IPS DF 6.9 (cell line): ENCODE measurements at regions not wholly inside any gene's neighbourhood (a gene's known extent, or its start where the extent isn't known, plus 50 kb on each side); places are given as distances from the start of the nearest gene placed in this dataset.
"Not testable (repeated sequence)": the region's sequence is repeated elsewhere in the genome, so short reads cannot be mapped to it uniquely, and the experiment has no call there.

Source experiments
- DNase-seq: peaks from one replicate; pipeline ENCODE4 v3.0.0-alpha.2; 2013; ENCODE audit warnings: low read depth, low spot score
- H3K27ac ChIP-seq: one replicate; pipeline ENCODE4 v1.5.1; 2013; ENCODE audit warnings: low read length, control low read depth
- H3K27me3 ChIP-seq: 2 replicates; pipeline ENCODE4 v1.6.1; 2013; ENCODE audit warnings: mild to moderate bottlenecking, low read length; ENCODE audit not compliant: control insufficient read depth, insufficient read depth
- H3K36me3 ChIP-seq: 2 replicates; pipeline ENCODE4 v1.6.1; 2013; ENCODE audit warnings: low read length; ENCODE audit not compliant: control insufficient read depth, insufficient read depth
- H3K4me1 ChIP-seq: 2 replicates; pipeline ENCODE4 v1.6.1; 2013; ENCODE audit warnings: low read length; ENCODE audit not compliant: control insufficient read depth, insufficient read depth
- H3K4me3 ChIP-seq: 2 replicates; pipeline ENCODE4 v1.5.1; 2013; ENCODE audit warnings: mild to moderate bottlenecking, low read length
- H3K9me3 ChIP-seq: 2 replicates; pipeline ENCODE4 v1.6.1; 2013; ENCODE audit warnings: low read length, inconsistent platforms; ENCODE audit not compliant: control insufficient read depth, insufficient read depth
- WGBS: extraction: QIAGEN DNeasy Blood & Tissue Kit; methylation state at CpG from one replicate; pipeline ENCODE4 v1.1.7; 2013; ENCODE audit warnings: mixed read lengths, missing lambda C conversion rate; ENCODE audit not compliant: insufficient read length, insufficient coverage; 5-methylcytosine and 5-hydroxymethylcytosine counted together

- no peak for DNase-seq
- Histone ChIP-seq H3K4me1 (no peaks in the 10 kb centered on the region), H3K4me3 (no peak overlapping the region), H3K27ac (no peak overlapping the region), H3K9me3 (no peaks in the 10 kb centered on the region), H3K36me3 (no peaks in the 10 kb centered on the region), H3K27me3 (no peaks in the 10 kb centered on the region)
- WGBS: no CpG with 5 or more reads among the region's 2 CpGs
Observed at GRCh38 chr3:10641760-10642159, 136.4 kb upstream of the ATP2B2 start.

- WGBS: no CpG with 5 or more reads among the region's 4 CpGs
- H3K4me3 ChIP-seq: no peak overlapping the region
Observed at GRCh38 chr3:10644189-10644588, 138.8 kb upstream of the ATP2B2 start.

DNA sequence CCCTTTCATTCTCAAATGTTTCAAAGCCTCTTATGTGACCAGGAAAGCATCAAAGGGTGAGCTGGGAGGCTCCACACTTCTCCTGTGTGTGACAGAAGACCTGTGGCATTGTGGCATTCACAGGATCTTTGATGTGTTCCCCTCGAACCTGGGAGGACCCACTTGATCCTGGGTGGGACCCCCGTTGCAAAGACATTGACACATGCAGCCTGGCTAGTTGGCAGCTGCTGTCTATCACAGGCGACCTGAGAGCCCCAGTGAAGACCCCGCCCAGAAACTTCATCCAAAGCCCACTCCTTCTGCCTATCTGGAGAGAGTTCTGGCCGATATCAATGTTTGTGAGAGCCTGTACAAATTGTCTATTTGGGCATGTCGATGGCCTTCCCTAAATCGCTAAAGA, 140.4 kb upstream of the ATP2B2 start:
- no peak for DNase-seq
- H3K9me3 ChIP-seq: no peaks in the 10 kb centered on the region
- no peaks in the 10 kb centered on the region for H3K4me1 ChIP-seq
- H3K36me3 ChIP-seq: no peaks in the 10 kb centered on the region
- H3K4me3 ChIP-seq: no peak overlapping the region
- no CpG with 5 or more reads among the region's 7 CpGs for WGBS
- no peak overlapping the region for H3K27ac ChIP-seq
- H3K27me3 ChIP-seq: no peaks in the 10 kb centered on the region

More at GRCh38 chr3:10644189-10644588, 138.8 kb upstream of the ATP2B2 start:
- DNase-seq: no peak
- Histone ChIP-seq H3K9me3 (no peaks in the 10 kb centered on the region), H3K27me3 (no peaks in the 10 kb centered on the region), H3K27ac (no peak overlapping the region), H3K36me3 (no peaks in the 10 kb centered on the region), H3K4me1 (no peaks in the 10 kb centered on the region)

DNA sequence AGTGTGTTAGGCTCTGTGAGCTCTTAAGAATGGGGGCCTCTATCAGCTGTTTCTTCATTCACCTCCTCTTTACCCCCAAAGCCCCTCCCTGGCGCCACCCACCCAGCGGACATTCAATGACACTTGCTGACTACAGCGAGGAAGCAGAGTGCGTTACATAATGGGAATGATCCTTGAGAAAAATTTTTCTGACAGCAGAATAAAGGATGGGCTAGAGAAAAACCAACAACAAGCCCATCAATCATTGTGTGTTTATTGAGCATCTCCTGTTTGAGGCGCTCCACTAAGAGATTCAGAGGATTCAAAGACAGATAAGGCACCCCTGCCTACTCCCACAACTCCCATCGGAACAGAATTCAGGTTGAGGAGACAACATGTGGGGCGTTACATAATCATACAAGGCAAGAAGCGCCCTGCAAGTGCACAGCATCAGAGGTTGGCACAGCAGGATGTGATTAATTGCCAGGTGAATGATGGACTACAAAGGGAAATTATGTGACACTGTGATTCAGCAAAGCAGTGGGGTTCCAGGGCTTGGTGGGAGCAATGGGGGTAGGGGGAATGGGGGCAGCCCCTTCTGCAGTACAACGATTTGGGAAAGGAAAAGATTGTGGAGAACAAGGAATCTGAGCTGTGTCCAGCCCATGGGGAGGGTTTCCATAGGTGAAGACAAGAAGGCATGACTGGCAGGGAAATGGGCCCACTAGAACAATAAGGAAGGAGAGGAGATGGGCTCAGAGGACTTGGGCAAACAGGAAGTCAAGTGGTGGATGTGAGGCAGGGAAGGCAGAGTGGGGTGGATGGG, 141.3 kb upstream of the ATP2B2 start:
- DNase-seq: no peak
- WGBS: no CpG with 5 or more reads among the region's 9 CpGs
- Histone ChIP-seq H3K27ac (no peak overlapping the region), H3K4me1 (no peaks in the 10 kb centered on the region), H3K9me3 (no peaks in the 10 kb centered on the region), H3K36me3 (no peaks in the 10 kb centered on the region), H3K27me3 (no peaks in the 10 kb centered on the region), H3K4me3 (no peak overlapping the region)

- no peak overlapping the region for H3K4me3 ChIP-seq
- no peaks in the 10 kb centered on the region for H3K9me3 ChIP-seq
- H3K36me3 ChIP-seq: no peaks in the 10 kb centered on the region
- no peak overlapping the region for H3K27ac ChIP-seq
- no peaks in the 10 kb centered on the region for H3K4me1 ChIP-seq
- no peaks in the 10 kb centered on the region for H3K27me3 ChIP-seq
- DNase-seq: no peak
- WGBS: no CpG with 5 or more reads among the region's 5 CpGs
Observed at GRCh38 chr3:10647376-10647775, 142.0 kb upstream of the ATP2B2 start.

- WGBS: 100% methylated on average over 1 of the region's 4 CpGs
- Histone ChIP-seq H3K27ac (no peak overlapping the region), H3K4me1 (no peaks in the 10 kb centered on the region), H3K27me3 (no peaks in the 10 kb centered on the region), H3K4me3 (no peak overlapping the region), H3K36me3 (no peaks in the 10 kb centered on the region), H3K9me3 (no peaks in the 10 kb centered on the region)
- DNase-seq: no peak
Observed at GRCh38 chr3:10648181-10648580, 142.8 kb upstream of the ATP2B2 start.

DNA sequence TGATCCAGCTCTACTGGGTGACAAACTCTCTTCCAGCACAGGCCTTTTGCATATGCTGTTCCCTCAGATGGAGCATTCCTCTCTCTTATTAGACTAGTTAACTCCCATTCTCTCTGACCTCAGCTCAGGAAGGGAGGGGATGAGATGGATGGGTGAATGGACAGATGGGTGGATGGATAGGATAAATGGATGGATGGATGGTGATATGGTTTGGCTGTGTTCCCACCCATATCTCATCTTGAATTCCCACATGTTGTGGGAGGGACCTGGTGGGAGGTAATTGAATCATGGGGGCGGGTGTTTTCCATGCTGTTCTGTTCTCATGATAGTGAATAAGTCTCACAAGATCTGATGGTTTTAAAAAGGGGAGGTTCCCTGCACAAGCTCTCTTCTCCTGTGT, 144.1 kb upstream of the ATP2B2 start:
- not testable (repeated sequence) for H3K27me3 ChIP-seq
- WGBS: no CpG with 5 or more reads among the region's 1 CpG

DNA sequence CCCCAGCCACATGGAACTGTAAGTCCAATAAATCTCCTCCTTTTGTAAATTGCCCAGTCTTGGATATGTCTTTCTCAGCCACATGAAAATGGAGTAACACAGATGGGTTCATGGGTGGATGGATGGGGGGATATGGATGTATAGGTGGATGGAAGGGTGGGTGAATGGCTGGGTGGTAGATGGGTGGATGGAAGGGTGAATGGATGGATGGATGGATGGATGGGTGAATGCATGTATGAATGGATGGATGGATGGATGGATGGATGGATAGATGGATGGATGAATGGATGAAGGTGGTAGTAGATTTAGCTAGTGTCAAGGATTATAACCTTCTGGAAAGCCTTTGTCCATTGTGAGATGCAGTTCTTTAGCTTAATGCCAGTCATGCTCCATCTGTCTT, 146.1 kb upstream of the ATP2B2 start:
- H3K4me1 ChIP-seq: no peaks in the 10 kb centered on the region
- H3K36me3 ChIP-seq: no peaks in the 10 kb centered on the region
- no peaks in the 10 kb centered on the region for H3K27me3 ChIP-seq
- no peaks in the 10 kb centered on the region for H3K9me3 ChIP-seq
- no peak for DNase-seq
- H3K27ac ChIP-seq: no peak overlapping the region
- H3K4me3 ChIP-seq: no peak overlapping the region

More for the DNA sequence above, 144.1 kb upstream of the ATP2B2 start:
- not testable (repeated sequence) for H3K4me1 ChIP-seq, H3K4me3 ChIP-seq, H3K27ac ChIP-seq, H3K36me3 ChIP-seq, DNase-seq, H3K9me3 ChIP-seq

GRCh38 chr3:10653241-10653640, 147.9 kb upstream of the ATP2B2 start:
- no peak for DNase-seq

DNA sequence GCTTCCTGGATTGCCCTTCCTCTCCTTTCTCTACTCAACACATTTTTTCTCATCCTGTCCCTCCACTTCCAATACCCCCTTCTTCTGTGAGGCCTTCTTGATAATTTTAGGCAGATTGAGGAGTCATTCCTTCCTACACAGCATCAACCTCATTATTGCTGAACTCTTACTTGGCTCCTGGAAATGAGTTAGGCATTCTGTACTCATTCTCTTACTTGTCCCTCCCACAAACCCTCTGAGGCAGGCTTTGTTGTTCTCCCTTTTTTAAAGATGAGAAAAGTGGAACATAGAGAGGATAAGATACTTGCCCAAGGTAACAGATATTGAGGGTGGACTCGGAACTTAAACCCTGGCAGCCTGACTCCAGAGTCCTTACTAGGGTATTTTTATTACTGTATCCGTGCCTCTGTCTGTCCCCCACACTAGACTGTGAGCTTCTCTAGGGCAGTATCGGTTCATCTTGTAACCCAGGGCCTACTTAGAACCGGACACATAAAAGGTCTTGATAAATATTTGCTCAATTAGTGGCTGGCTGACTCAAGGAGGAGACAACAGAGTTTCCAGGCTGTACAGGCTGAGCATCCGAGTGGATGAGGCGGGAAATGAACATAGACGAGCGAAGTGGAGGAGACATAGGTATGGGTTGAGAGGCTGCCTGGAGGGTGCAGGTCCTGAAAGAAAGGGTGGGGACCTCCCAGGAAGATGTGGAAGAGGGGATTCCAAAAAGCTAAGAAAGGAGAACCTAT, 148.7 kb upstream of the ATP2B2 start:
- H3K36me3 ChIP-seq: no peaks in the 10 kb centered on the region
- no CpG with 5 or more reads among the region's 8 CpGs for WGBS
- no peak overlapping the region for H3K4me3 ChIP-seq
- no peaks in the 10 kb centered on the region for H3K27me3 ChIP-seq
- no peaks in the 10 kb centered on the region for H3K4me1 ChIP-seq
- DNase-seq: no peak
- no peaks in the 10 kb centered on the region for H3K9me3 ChIP-seq
- H3K27ac ChIP-seq: no peak overlapping the region

More at GRCh38 chr3:10653241-10653640, 147.9 kb upstream of the ATP2B2 start:
- WGBS: no CpG with 5 or more reads among the region's 4 CpGs
- Histone ChIP-seq H3K36me3 (no peaks in the 10 kb centered on the region), H3K4me1 (no peaks in the 10 kb centered on the region), H3K9me3 (no peaks in the 10 kb centered on the region), H3K27me3 (no peaks in the 10 kb centered on the region), H3K27ac (no peak overlapping the region), H3K4me3 (no peak overlapping the region)
